SK-N-SH (cell line): ENCODE measurements at regions not wholly inside any gene's neighbourhood (a gene's known extent, or its start where the extent isn't known, plus 50 kb on each side); places are given as distances from the start of the nearest gene placed in this dataset.

Experiments used
- CTCF ChIA-PET: fragments of 300-600, 350-600 bp; formaldehyde crosslinking; extraction: SDS; loops from one replicate; lab custom pipeline; 2021; lab: Yijun Ruan, JAX
- POLR2A ChIA-PET: fragments of 350-600 bp; sonication (Branson Sonifier 250); formaldehyde crosslinking; extraction: SDS; loops from one replicate; lab custom pipeline; 2020; ENCODE audit warnings: antibody characterized with exemption, inconsistent platforms; lab: Yijun Ruan, JAX
- DNase-seq: peaks from one replicate; pipeline ENCODE4 v3.0.0; 2012
- H2AFZ ChIP-seq: fragments of 200-600 bp; sonication (generic); 2 replicates; pipeline ENCODE4 v1.8.1; 2016; ENCODE audit warnings: antibody characterized with exemption, mild to moderate bottlenecking, low read depth
- H3F3A ChIP-seq: fragments of 200-600 bp; sonication (generic); replicated peaks from 2 replicates; pipeline ENCODE3; 2016; ENCODE audit warnings: antibody characterized with exemption, mild to moderate bottlenecking; ENCODE audit not compliant: insufficient read depth
- H3K27ac ChIP-seq, 2 experiments: fragments of 200-500 bp in 1 of 2; fragments of 200-600 bp in 1 of 2; sonication (Bioruptor generic) in 1 of 2; sonication (generic), shearing (Covaris generic) in 1 of 2; 2 replicates each; pipeline versions ENCODE4 v1.5.1 to v1.6.1; 2014 to 2016; ENCODE audit warnings: low read depth in 2 of 2, inconsistent platforms in 1 of 2, low read length in 1 of 2, mild to moderate bottlenecking in 1 of 2, mixed read lengths in 1 of 2
- H3K27me3 ChIP-seq: fragments of 200-600 bp; sonication (generic), shearing (Covaris generic); 2 replicates; pipeline ENCODE4 v1.6.1; 2016; ENCODE audit warnings: mixed run types; ENCODE audit not compliant: insufficient read depth
- H3K36me3 ChIP-seq, 2 experiments: fragments of 200-500 bp in 1 of 2; fragments of 200-600 bp in 1 of 2; sonication (Bioruptor generic) in 1 of 2; sonication (generic) in 1 of 2; replicated peaks in 1 of 2; 2 replicates each; pipeline versions ENCODE3 to v1.5.1; 2014 to 2016; ENCODE audit warnings: low read length in 1 of 2, mild to moderate bottlenecking in 1 of 2; ENCODE audit not compliant: insufficient read depth in 2 of 2, control insufficient read depth in 1 of 2
- H3K4me1 ChIP-seq, 2 experiments: fragments of 200-500 bp in 1 of 2; fragments of 200-600 bp in 1 of 2; sonication (Bioruptor generic) in 1 of 2; sonication (generic), shearing (Covaris generic) in 1 of 2; 2 replicates each; pipeline versions ENCODE4 v1.5.1 to v1.6.1; 2014 to 2016; ENCODE audit warnings: low read depth in 1 of 2, low read length in 1 of 2, mixed run types in 1 of 2; ENCODE audit not compliant: insufficient read depth in 2 of 2, control insufficient read depth in 1 of 2
- H3K4me2 ChIP-seq: fragments of 200-600 bp; sonication (generic), shearing (Covaris generic); 2 replicates; pipeline ENCODE4 v1.6.1; 2017; ENCODE audit warnings: mixed run types
- H3K4me3 ChIP-seq, 2 experiments: fragments of 200-500 bp in 1 of 2; fragments of 200-600 bp in 1 of 2; sonication (Bioruptor generic) in 1 of 2; sonication (generic), shearing (Covaris generic) in 1 of 2; 2 replicates each; pipeline versions ENCODE4 v1.5.1 to v1.8.1; 2014 to 2016; ENCODE audit warnings: low read depth in 2 of 2, inconsistent platforms in 1 of 2, low read length in 1 of 2, mild to moderate bottlenecking in 1 of 2, mixed read lengths in 1 of 2, moderate library complexity in 1 of 2
- H3K79me2 ChIP-seq: fragments of 200-600 bp; sonication (generic); 2 replicates; pipeline ENCODE4 v1.8.1; 2017; ENCODE audit warnings: mild to moderate bottlenecking; ENCODE audit not compliant: insufficient read depth
- H3K9ac ChIP-seq: fragments of 200-600 bp; sonication (generic); 2 replicates; pipeline ENCODE4 v1.6.1; 2017; ENCODE audit warnings: mixed run types
- H3K9me2 ChIP-seq: fragments of 200-600 bp; sonication (generic); 2 replicates; pipeline ENCODE4 v1.6.1; 2017; ENCODE audit warnings: mixed run types
- H3K9me3 ChIP-seq: fragments of 200-600 bp; sonication (generic); 2 replicates; pipeline ENCODE4 v1.6.1; 2017; ENCODE audit warnings: mixed run types, mild to moderate bottlenecking, moderate library complexity
- H4K20me1 ChIP-seq: fragments of 200-600 bp; sonication (generic); 2 replicates; pipeline ENCODE4 v1.6.1; 2017; ENCODE audit warnings: mild to moderate bottlenecking, mixed run types; ENCODE audit not compliant: insufficient read depth
- EP300 ChIP-seq, 2 experiments: IDR thresholded peaks; 2 replicates each; pipeline versions ENCODE4 v1.4.0 to v1.6.1; 2012; ENCODE audit warnings: borderline replicate concordance in 1 of 2, low read depth in 1 of 2, low read length in 1 of 2
- EZH2phosphoT487 ChIP-seq: fragments of 200-600 bp; sonication (generic); IDR thresholded peaks from 2 replicates; pipeline ENCODE4 v1.6.1; 2017; ENCODE audit warnings: low read depth, mixed run types, mild to moderate bottlenecking, antibody characterized with exemption, moderate library complexity, borderline replicate concordance
- FOXM1 ChIP-seq: IDR thresholded peaks from 2 replicates; pipeline ENCODE4 v1.4.0; 2012; ENCODE audit warnings: low read depth, mild to moderate bottlenecking
- GABPA ChIP-seq: IDR thresholded peaks from 2 replicates; pipeline ENCODE4 v1.4.0; 2012; ENCODE audit warnings: low read depth, mild to moderate bottlenecking
- GATA2 ChIP-seq: sonication (generic); formaldehyde crosslinking; IDR thresholded peaks from 2 replicates; pipeline ENCODE4 v1.5.0; 2020; ENCODE audit warnings: mild to moderate bottlenecking, missing genetic modification reagents
- NFIC ChIP-seq: IDR thresholded peaks from 2 replicates; pipeline ENCODE4 v1.4.0; 2012; ENCODE audit warnings: borderline replicate concordance
- PBX3 ChIP-seq: IDR thresholded peaks from 2 replicates; pipeline ENCODE4; 2012
- RAD21 ChIP-seq: IDR thresholded peaks from 2 replicates; pipeline ENCODE4 v1.6.1; 2012; ENCODE audit warnings: mild to moderate bottlenecking, low read length
- RFX5 ChIP-seq: IDR thresholded peaks from 2 replicates; pipeline ENCODE4 v1.6.1; 2012; ENCODE audit warnings: mild to moderate bottlenecking, improper control_type of control experiment, low read length
- SMC3 ChIP-seq: IDR thresholded peaks from 2 replicates; pipeline ENCODE4 v1.6.1; 2012; ENCODE audit warnings: low read depth, low read length, improper control_type of control experiment
- TAF1 ChIP-seq: IDR thresholded peaks from 2 replicates; pipeline ENCODE4 v1.6.1; 2012; ENCODE audit warnings: low read depth, mild to moderate bottlenecking, low read length, moderate library complexity, borderline replicate concordance
- YY1 ChIP-seq: IDR thresholded peaks from 2 replicates; pipeline ENCODE4 v1.4.0; 2012; ENCODE audit warnings: low read depth, mild to moderate bottlenecking
- ZBTB33 ChIP-seq: IDR thresholded peaks from 2 replicates; pipeline ENCODE4 v1.4.0; 2012; ENCODE audit warnings: low read depth, borderline replicate concordance
- WGBS: methylation state at CpG from one replicate; pipeline ENCODE4 v1.1.6; 2017; ENCODE audit warnings: low lambda C conversion rate; 5-methylcytosine and 5-hydroxymethylcytosine counted together

- WGBS, result 26% methylated on average over 3 of the region's 3 CpGs
- H4K20me1 ChIP-seq, result no peaks in the 10 kb centered on the region
- no peak overlapping the region for H3K27ac ChIP-seq
- ChIA-PET POLR2A (no interaction called here), CTCF (interaction anchor here (1.1 kb wide), 1 partner anchor 15 kb away, joined by 4 read pairs; no protein-coding TSS in a partner anchor)
- no peaks in the 10 kb centered on the region for H3K9me2 ChIP-seq
- H3K4me1 ChIP-seq, result no peaks in the 10 kb centered on the region
- TF ChIP-seq YY1 (no peak), GABPA (no peak), RAD21 (no peak), GATA2 (no peak), ZBTB33 (no peak), TAF1 (no peak), SMC3 (no peak), NFIC (no peak)
- DNase-seq, result no peak
- H3K79me2 ChIP-seq, result no peaks in the 10 kb centered on the region
- H3F3A ChIP-seq, result no peaks in the 10 kb centered on the region
- H3K4me3 ChIP-seq, result no peak overlapping the region
- H3K36me3 ChIP-seq, result no peaks in the 10 kb centered on the region
- H3K27me3 ChIP-seq, result no peaks in the 10 kb centered on the region
- no peak overlapping the region for H3K9ac ChIP-seq
- no peaks in the 10 kb centered on the region for H3K9me3 ChIP-seq
- no peak overlapping the region for H3K4me2 ChIP-seq
- H2AFZ ChIP-seq, result no peak overlapping the region
Measured at GRCh38 chr10:53569455-53569854, 796.9 kb upstream of the MBL2 start.

- H3K36me3 ChIP-seq, result no peaks in the 10 kb centered on the region
- H4K20me1 ChIP-seq, result no peaks in the 10 kb centered on the region
- no peaks in the 10 kb centered on the region for H3K9me2 ChIP-seq
- ChIA-PET CTCF (no interaction called here), POLR2A (no interaction called here)
- no peaks in the 10 kb centered on the region for H3K9me3 ChIP-seq
- no peaks in the 10 kb centered on the region for H3K4me1 ChIP-seq
- no peak overlapping the region for H2AFZ ChIP-seq
- no peak overlapping the region for H3K9ac ChIP-seq
- TF ChIP-seq EZH2phosphoT487, result no peak
- no peak for TF ChIP-seq RFX5
- no peak for TF ChIP-seq EP300 (IDR thresholded peaks at IDR 0.05; ENCODE audit: borderline replicate concordance in 1 of 2, low read depth in 1 of 2, low read length in 1 of 2)
- H3K27me3 ChIP-seq, result no peaks in the 10 kb centered on the region
- no peak overlapping the region for H3K27ac ChIP-seq
- no peaks in the 10 kb centered on the region for H3F3A ChIP-seq
- DNase-seq, result no peak
- 93% methylated on average over 1 of the region's 1 CpG for WGBS
- H3K79me2 ChIP-seq, result no peaks in the 10 kb centered on the region
- no peak overlapping the region for H3K4me2 ChIP-seq
- no peak overlapping the region for H3K4me3 ChIP-seq
Measured at GRCh38 chr10:53548664-53549063, 776.1 kb upstream of the MBL2 start.

GRCh38 chr10:53547364-53547763 is 774.8 kb upstream of the MBL2 start:
- Histone ChIP-seq H3K4me1 (no peaks in the 10 kb centered on the region), H4K20me1 (no peaks in the 10 kb centered on the region), H3F3A (no peaks in the 10 kb centered on the region)
- TF ChIP-seq FOXM1, result no peak
- no peak for TF ChIP-seq PBX3
- TF ChIP-seq, all 33 proteins: peak for 0
- 48% methylated on average over 1 of the region's 1 CpG for WGBS
- Histone ChIP-seq H3K9ac (no peak overlapping the region), H3K79me2 (no peaks in the 10 kb centered on the region), H3K9me2 (no peaks in the 10 kb centered on the region), H3K36me3 (no peaks in the 10 kb centered on the region), H3K9me3 (no peaks in the 10 kb centered on the region), H3K27ac (no peak overlapping the region), H3K27me3 (no peaks in the 10 kb centered on the region), H3K4me3 (no peak overlapping the region), H2AFZ (no peak overlapping the region), H3K4me2 (no peak overlapping the region)
- ChIA-PET CTCF (no interaction called here), POLR2A (no interaction called here)
- no peak for DNase-seq
